Activated naive CD8-positive, alpha-beta T cell treated with anti-CD3 and anti-CD28 coated beads, Interleukin-2, amount 50 U/mL, for 24 hours (primary cell): ENCODE measurements at regions not wholly inside any gene's neighbourhood (a gene's known extent, or its start where the extent isn't known, plus 50 kb on each side); places are given as distances from the start of the nearest gene placed in this dataset.
"Not testable (repeated sequence)": the region's sequence is repeated elsewhere in the genome, so short reads cannot be mapped to it uniquely, and the experiment has no call there.

Source experiments
- ATAC-seq: fragments of 150-1000 bp; cut with Tn5 transposase; one replicate; pipeline ENCODE4 v1.10.0; 2021
- DNase-seq: peaks from one replicate; pipeline ENCODE4 v3.0.0; 2021
- H3K27ac Mint-ChIP-seq: one replicate; pipeline ENCODE4 v1.8.0; 2021; ENCODE audit warnings: mild to moderate bottlenecking, mixed read lengths
- H3K27me3 Mint-ChIP-seq: one replicate; pipeline ENCODE4 v1.8.0; 2021; ENCODE audit warnings: mixed read lengths
- H3K36me3 Mint-ChIP-seq: one replicate; pipeline ENCODE4 v1.8.0; 2021; ENCODE audit warnings: low read depth, mixed read lengths
- H3K4me1 Mint-ChIP-seq: one replicate; pipeline ENCODE4 v1.8.0; 2021; ENCODE audit warnings: mixed read lengths
- H3K4me3 Mint-ChIP-seq: one replicate; pipeline ENCODE4 v1.8.0; 2021; ENCODE audit warnings: mild to moderate bottlenecking, moderate library complexity, mixed read lengths
- H3K9me3 Mint-ChIP-seq: one replicate; pipeline ENCODE4 v1.8.0; 2021; ENCODE audit warnings: mixed read lengths

GRCh38 chr10:33920351-33920750, 585.9 kb upstream of the NRP1 start:
- ATAC-seq, result no peak
- no peak overlapping the region for H3K4me3 Mint-ChIP-seq
- DNase-seq, result no peak
- no peak overlapping the region for H3K27ac Mint-ChIP-seq
- no peaks in the 10 kb centered on the region for H3K36me3 Mint-ChIP-seq
- H3K9me3 Mint-ChIP-seq, result no peaks in the 10 kb centered on the region
- H3K27me3 Mint-ChIP-seq, result peaks cover 1% of the 10 kb centered on the region
- H3K4me1 Mint-ChIP-seq, result no peaks in the 10 kb centered on the region

DNA sequence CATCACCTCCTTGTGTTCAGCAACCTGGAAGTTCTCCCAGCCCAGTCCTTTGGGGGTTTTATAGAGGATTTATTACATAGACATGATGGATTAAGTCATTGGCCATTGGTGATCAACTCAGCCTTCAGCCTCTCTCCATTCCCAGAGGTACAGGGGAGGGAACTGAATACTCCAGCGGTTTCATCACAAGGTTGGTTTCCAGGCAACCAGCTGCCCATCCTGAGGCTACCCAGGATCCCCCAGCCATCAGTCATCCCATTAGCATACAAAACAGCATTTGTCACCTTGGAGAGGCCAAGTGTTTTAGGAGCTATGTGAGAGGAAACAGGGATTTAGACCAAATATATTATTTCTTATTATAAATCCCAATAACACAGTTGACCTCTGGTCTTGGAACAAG, 584.8 kb upstream of the NRP1 start:
- DNase-seq (no peak), ATAC-seq (no peak)
- peaks cover 1% of the 10 kb centered on the region for H3K27me3 Mint-ChIP-seq
- H3K9me3 Mint-ChIP-seq, result no peaks in the 10 kb centered on the region
- H3K4me3 Mint-ChIP-seq, result no peak overlapping the region
- H3K36me3 Mint-ChIP-seq, result no peaks in the 10 kb centered on the region
- H3K4me1 Mint-ChIP-seq, result no peaks in the 10 kb centered on the region
- H3K27ac Mint-ChIP-seq, result no peak overlapping the region

DNA sequence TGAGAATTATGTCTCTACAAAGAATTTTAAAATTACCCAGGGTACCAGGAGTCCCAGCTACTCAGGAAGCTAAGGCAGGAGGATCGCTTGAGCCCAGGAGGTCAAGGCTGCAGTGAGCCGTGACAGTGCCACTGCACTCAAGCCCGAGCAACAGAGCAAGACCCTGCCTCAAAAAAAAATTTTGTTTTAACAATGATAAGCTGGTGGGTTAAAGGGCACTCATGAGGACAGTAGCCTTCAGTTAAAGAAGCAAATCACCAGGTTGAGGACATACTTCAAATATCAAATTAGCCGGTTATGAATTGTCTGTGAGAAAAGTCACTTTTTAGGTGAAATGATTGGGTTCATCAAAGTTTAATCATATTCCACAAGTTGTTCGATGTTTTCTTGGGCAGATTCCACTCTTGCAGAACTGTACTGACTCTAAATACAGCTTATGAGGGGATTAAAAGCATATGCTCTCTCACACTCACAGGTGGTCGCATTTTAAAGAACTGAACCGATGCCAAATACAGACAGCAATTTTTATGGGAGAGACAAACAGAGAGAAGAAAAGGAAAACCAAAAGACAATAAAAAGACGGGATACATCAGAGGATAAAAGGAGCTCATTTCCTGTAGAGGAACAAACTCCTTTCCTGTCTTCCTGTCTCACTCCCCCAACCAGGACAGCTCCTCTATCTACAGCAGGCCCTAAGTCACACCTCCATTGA, 582.8 kb upstream of the NRP1 start:
- H3K36me3 Mint-ChIP-seq, result no peaks in the 10 kb centered on the region
- no peak for ATAC-seq

DNA sequence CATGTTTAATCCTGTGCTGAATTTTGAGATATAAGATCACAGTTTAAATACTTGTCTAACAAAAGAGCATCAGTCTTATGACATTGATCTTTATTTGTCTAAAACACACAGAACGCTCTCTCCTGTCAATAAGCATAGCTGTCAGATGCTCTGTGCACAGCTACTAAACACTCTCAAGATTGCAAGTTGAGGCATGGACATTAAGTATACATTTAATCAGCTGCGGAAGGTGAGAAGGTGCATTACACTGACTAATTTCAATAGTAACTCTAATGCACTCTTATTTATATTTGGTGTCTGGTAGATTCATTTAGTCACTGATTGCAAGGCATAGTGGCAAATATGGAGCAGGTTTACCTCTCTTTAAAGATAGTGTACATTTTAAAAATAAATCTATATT, 580.3 kb upstream of the NRP1 start:
- H3K27me3 Mint-ChIP-seq, result peaks cover 8% of the 10 kb centered on the region
- no peak overlapping the region for H3K27ac Mint-ChIP-seq
- DNase-seq (no peak), ATAC-seq (no peak)
- no peaks in the 10 kb centered on the region for H3K4me1 Mint-ChIP-seq
- no peaks in the 10 kb centered on the region for H3K36me3 Mint-ChIP-seq
- peaks cover 3% of the 10 kb centered on the region for H3K9me3 Mint-ChIP-seq
- H3K4me3 Mint-ChIP-seq, result no peak overlapping the region

More for the DNA sequence above, 582.8 kb upstream of the NRP1 start:
- no peak for DNase-seq
- Mint-ChIP-seq H3K4me3 (no peak overlapping the region), H3K9me3 (peaks cover 3% of the 10 kb centered on the region), H3K4me1 (no peaks in the 10 kb centered on the region), H3K27me3 (peaks cover 6% of the 10 kb centered on the region), H3K27ac (no peak overlapping the region)

DNA sequence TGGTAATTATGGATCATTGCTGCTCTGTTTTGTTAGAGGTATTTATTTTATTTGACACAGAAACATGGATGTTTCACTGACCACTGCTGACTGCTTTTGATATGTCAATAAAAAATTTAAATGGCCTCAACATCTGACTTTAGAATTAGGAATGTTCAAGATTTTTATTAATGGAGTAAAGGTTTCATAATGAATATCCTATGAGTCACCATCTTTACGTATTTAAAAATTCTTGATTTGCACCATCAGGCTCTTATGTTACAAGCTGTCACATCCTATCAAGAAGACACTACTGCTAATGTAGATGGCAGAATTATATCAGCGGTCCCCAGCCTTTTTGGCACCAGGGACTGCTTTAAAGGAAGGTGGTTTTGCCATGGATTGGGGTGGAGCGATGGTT, 578.7 kb upstream of the NRP1 start:
- DNase-seq, result no peak
- no peak overlapping the region for H3K27ac Mint-ChIP-seq

DNA sequence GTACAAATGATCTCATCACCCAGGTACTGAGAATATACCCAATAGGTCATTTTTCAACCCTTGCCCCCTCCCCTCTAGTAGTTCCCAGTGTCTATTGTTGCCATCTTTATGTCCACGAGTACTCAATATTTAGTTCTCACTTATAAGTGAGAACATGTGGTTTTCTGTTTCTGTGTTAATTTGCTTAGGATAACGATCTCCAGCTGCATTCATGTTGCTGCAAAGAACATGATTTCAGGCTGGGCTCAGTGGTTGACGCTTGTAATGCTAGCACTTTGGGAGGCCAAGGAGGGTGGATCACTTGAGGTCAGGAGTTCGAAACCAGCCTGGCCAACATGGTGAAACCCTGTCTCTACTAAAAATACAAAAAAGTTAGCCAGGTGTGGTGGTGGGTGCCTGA, 575.0 kb upstream of the NRP1 start:
- not testable (repeated sequence) for H3K36me3 Mint-ChIP-seq, ATAC-seq

More for the DNA sequence above, 578.7 kb upstream of the NRP1 start:
- H3K4me1 Mint-ChIP-seq, result no peaks in the 10 kb centered on the region
- H3K36me3 Mint-ChIP-seq, result no peaks in the 10 kb centered on the region
- peaks cover 4% of the 10 kb centered on the region for H3K9me3 Mint-ChIP-seq
- ATAC-seq, result no peak
- peaks cover 11% of the 10 kb centered on the region for H3K27me3 Mint-ChIP-seq
- H3K4me3 Mint-ChIP-seq, result no peak overlapping the region

DNA sequence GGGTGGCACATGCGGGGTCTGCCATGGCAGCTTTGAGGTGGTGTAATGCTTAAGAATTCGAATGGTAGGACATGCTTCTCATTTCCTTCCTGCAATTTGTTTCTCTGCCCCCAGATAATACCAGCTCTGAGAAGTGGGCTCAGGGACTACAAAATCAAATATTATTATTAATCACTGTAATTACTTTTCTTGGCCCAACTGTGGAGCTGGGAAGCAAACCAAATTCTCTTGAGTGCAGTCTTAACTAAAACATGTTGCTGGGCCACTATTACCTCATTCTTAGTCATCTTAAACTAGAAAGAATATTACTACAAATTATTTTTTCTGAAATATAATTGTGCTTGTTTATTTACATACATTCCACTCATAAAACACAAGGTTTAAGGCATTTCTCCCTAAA, 566.7 kb upstream of the NRP1 start:
- no peaks in the 10 kb centered on the region for H3K4me1 Mint-ChIP-seq
- H3K36me3 Mint-ChIP-seq, result no peaks in the 10 kb centered on the region
- peaks cover 7% of the 10 kb centered on the region for H3K27me3 Mint-ChIP-seq
- no peak for ATAC-seq
- H3K4me3 Mint-ChIP-seq, result no peak overlapping the region
- H3K9me3 Mint-ChIP-seq, result peaks cover 5% of the 10 kb centered on the region
- H3K27ac Mint-ChIP-seq, result no peak overlapping the region
- DNase-seq, result no peak

More for the DNA sequence above, 575.0 kb upstream of the NRP1 start:
- DNase-seq, H3K9me3 Mint-ChIP-seq, H3K4me1 Mint-ChIP-seq, H3K27ac Mint-ChIP-seq, H3K4me3 Mint-ChIP-seq: not testable (repeated sequence)
- peaks cover 11% of the 10 kb centered on the region for H3K27me3 Mint-ChIP-seq

DNA sequence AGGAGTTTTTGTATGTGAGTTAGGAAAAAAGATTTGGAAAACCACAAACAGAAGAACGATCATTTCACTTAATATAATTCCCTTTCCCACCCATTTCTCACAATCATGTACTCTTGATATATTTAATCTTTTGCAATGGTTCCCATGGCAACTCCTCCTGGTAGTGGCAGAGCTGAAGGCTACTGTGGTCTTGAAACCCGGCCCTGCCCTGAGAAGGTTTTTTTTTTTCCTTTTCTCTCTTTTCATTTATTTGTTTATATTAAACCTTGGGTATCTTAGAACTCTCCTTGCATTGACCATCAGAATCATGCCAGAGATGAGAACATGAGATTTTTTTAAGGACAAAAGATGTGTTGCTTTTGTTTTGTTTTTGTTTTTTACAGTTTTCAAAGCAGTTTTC, 566.1 kb upstream of the NRP1 start:
- H3K27ac Mint-ChIP-seq, result no peak overlapping the region
- H3K4me3 Mint-ChIP-seq, result no peak overlapping the region
- H3K27me3 Mint-ChIP-seq, result peaks cover 9% of the 10 kb centered on the region
- H3K4me1 Mint-ChIP-seq, result no peaks in the 10 kb centered on the region
- ATAC-seq (no peak), DNase-seq (no peak)
- H3K36me3 Mint-ChIP-seq, result no peaks in the 10 kb centered on the region
- peaks cover 5% of the 10 kb centered on the region for H3K9me3 Mint-ChIP-seq

DNA sequence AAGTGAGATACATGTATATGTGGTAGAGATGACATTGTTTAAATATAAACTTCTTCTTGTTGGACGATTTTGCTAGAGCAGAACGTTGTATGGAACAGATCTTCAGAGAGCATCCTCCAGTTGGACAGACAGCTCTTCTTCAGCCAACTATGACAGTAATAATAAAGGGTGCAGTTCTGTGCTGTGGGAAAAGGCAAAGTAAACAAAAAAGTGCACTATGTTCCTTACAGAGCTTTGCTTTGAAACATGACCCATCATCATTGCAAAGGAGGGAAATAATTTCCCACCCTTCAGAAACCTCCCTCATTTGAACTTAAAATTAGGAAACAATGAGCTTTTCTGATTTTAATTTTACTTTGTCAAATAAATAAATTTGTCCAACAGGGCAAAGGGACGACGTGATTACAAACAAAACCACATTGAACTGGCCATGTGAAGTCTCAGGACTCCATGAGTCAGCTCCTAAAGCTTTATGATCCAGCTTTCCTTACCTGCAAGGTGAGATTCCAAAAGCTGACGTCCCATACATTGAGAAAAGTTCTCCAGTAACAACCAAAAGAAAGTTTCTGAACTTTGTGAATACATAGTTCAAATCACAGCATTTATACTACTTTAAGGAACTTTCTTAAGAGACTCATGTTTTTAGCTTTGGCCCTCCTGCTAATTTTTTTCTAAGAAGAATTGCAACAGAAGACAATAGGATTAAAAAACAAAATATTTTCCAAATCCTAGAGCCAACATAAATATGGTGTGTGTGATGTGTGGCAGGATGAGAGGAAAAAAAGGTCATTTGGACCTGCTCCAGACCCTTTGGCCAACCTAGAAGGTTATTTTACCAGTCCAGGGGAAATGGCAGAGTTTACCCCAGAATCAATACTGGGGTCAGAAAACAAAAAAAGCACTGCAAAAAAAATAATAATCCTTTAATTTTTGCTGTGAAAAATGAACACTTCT, 565.4 kb upstream of the NRP1 start:
- ATAC-seq (no peak), DNase-seq (no peak)
- Mint-ChIP-seq H3K4me3 (no peak overlapping the region), H3K9me3 (peaks cover 5% of the 10 kb centered on the region), H3K4me1 (no peaks in the 10 kb centered on the region), H3K27me3 (peaks cover 14% of the 10 kb centered on the region), H3K36me3 (no peaks in the 10 kb centered on the region), H3K27ac (no peak overlapping the region)

- Mint-ChIP-seq H3K4me1 (no peaks in the 10 kb centered on the region), H3K36me3 (no peaks in the 10 kb centered on the region), H3K4me3 (no peak overlapping the region), H3K27ac (no peak overlapping the region), H3K27me3 (peaks cover 14% of the 10 kb centered on the region), H3K9me3 (peaks cover 5% of the 10 kb centered on the region)
- no peak for ATAC-seq
- no peak for DNase-seq
These were observed 562.9 kb upstream of the NRP1 start for GRCh38 chr10:33897291-33897752.

GRCh38 chr10:33893506-33893905, 559.0 kb upstream of the NRP1 start:
- no peak for DNase-seq
- peaks cover 8% of the 10 kb centered on the region for H3K27me3 Mint-ChIP-seq
- H3K27ac Mint-ChIP-seq, result no peak overlapping the region
- no peaks in the 10 kb centered on the region for H3K9me3 Mint-ChIP-seq
- H3K4me1 Mint-ChIP-seq, result no peaks in the 10 kb centered on the region
- no peak for ATAC-seq
- H3K4me3 Mint-ChIP-seq, result no peak overlapping the region
- H3K36me3 Mint-ChIP-seq, result no peaks in the 10 kb centered on the region

- H3K27me3 Mint-ChIP-seq, result peaks cover 2% of the 10 kb centered on the region
- H3K36me3 Mint-ChIP-seq, result no peaks in the 10 kb centered on the region
- H3K4me1 Mint-ChIP-seq, result no peaks in the 10 kb centered on the region
- no peak overlapping the region for H3K4me3 Mint-ChIP-seq
- H3K9me3 Mint-ChIP-seq, result no peaks in the 10 kb centered on the region
- no peak overlapping the region for H3K27ac Mint-ChIP-seq
- DNase-seq, result no peak
- no peak for ATAC-seq
These were observed 554.9 kb upstream of the NRP1 start for GRCh38 chr10:33889371-33889770.

- no peaks in the 10 kb centered on the region for H3K4me1 Mint-ChIP-seq
- no peaks in the 10 kb centered on the region for H3K9me3 Mint-ChIP-seq
- H3K27ac Mint-ChIP-seq, result no peak overlapping the region
- no peak for DNase-seq
- no peak overlapping the region for H3K4me3 Mint-ChIP-seq
- no peak for ATAC-seq
- no peaks in the 10 kb centered on the region for H3K36me3 Mint-ChIP-seq
- H3K27me3 Mint-ChIP-seq, result peaks cover 2% of the 10 kb centered on the region
These were observed 552.7 kb upstream of the NRP1 start for GRCh38 chr10:33887188-33887587.

DNA sequence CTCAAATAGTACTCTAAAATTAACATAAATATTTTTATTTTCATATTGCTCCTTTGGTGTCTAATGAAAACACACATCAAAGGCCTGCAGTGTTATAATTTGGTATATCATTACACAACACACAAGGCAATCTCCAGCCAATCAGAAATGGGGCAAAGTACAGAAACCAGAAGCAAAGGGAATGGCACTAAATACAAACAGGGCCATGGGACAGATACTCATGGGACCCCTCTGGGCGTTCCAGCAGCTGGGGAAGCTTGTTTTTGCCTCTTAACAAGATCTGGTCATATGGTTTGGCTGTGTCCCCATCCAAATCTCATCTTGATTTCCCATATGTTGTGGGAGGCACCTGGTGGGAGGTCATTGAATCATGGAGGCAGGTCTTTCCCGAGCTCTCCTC, 551.8 kb upstream of the NRP1 start:
- H3K27ac Mint-ChIP-seq, result no peak overlapping the region
- no peak overlapping the region for H3K4me3 Mint-ChIP-seq
- DNase-seq, result no peak

GRCh38 chr10:33884604-33885003, 550.1 kb upstream of the NRP1 start:
- H3K4me3 Mint-ChIP-seq, result no peak overlapping the region
- no peak for DNase-seq

More for the DNA sequence above, 551.8 kb upstream of the NRP1 start:
- Mint-ChIP-seq H3K9me3 (no peaks in the 10 kb centered on the region), H3K27me3 (peaks cover 2% of the 10 kb centered on the region), H3K4me1 (no peaks in the 10 kb centered on the region), H3K36me3 (no peaks in the 10 kb centered on the region)
- no peak for ATAC-seq

More at GRCh38 chr10:33884604-33885003, 550.1 kb upstream of the NRP1 start:
- Mint-ChIP-seq H3K27me3 (peaks cover 6% of the 10 kb centered on the region), H3K36me3 (no peaks in the 10 kb centered on the region), H3K4me1 (no peaks in the 10 kb centered on the region), H3K9me3 (peaks cover 4% of the 10 kb centered on the region), H3K27ac (no peak overlapping the region)
- ATAC-seq, result no peak
